ENCODE measurements at regions not wholly inside any gene's neighbourhood (a gene's known extent, or its start where the extent isn't known, plus 50 kb on each side); places are given as distances from the start of the nearest gene placed in this dataset.

DNA sequence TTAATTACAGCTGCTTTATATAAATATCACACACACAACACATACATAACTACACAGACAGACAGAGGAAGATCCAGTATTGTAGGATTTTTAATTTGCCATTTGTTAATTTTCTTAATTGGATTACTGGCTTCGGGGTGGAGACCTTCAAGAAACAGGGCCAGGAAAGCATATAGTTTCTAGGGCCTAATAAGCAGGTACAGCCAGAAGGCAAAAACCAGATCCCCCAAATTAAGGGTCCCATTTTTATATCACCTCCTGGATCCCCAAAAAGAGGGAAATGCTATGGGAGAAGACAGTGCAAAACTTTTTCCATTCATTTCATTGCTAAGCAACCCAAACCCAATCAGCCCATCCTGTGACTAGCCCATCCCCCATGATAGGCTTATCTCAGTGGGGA, 373.3 kb upstream of the FAM174A start:
- DNase-seq: no peak
- intact Hi-C loops (cut with DNase I): no loop called here
- TF ChIP-seq, protein P1, sequence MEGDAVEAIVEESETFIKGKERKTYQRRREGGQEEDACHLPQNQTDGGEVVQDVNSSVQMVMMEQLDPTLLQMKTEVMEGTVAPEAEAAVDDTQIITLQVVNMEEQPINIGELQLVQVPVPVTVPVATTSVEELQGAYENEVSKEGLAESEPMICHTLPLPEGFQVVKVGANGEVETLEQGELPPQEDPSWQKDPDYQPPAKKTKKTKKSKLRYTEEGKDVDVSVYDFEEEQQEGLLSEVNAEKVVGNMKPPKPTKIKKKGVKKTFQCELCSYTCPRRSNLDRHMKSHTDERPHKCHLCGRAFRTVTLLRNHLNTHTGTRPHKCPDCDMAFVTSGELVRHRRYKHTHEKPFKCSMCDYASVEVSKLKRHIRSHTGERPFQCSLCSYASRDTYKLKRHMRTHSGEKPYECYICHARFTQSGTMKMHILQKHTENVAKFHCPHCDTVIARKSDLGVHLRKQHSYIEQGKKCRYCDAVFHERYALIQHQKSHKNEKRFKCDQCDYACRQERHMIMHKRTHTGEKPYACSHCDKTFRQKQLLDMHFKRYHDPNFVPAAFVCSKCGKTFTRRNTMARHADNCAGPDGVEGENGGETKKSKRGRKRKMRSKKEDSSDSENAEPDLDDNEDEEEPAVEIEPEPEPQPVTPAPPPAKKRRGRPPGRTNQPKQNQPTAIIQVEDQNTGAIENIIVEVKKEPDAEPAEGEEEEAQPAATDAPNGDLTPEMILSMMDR (IDR thresholded peaks at IDR 0.05): no peak

DNA sequence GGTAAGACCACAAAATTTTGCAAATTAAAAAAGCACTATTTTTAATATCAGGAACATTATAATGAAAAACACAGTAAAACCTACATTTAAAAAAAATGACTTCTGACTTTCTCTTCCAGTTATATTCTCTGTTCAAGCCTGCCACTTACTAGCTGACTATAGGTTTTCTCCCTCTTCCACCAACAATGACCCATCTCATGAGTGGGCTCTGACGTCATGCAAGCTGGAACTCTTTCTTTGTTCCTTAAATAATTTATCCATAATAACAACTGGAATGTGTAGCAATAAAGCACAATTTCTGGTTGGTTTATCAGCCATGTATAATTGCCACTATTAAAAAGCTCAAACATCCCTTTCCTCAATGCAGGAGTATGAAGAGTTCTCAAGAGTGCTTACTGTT, 378.1 kb upstream of the FAM174A start:
- TF ChIP-seq, protein P1 (IDR thresholded peaks at IDR 0.05): no peak
- intact Hi-C loops (cut with DNase I): no loop called here
- Histone ChIP-seq H3K36me3 (no peaks in the 10 kb centered on the region), H3K9me3 (no peaks in the 10 kb centered on the region), H3K9ac (ENCODE audit: low read depth in 2 of 2, low read length in 2 of 2) (no peak overlapping the region), H3K27ac (no peak overlapping the region), H3K4me1 (no peaks in the 10 kb centered on the region), H3K4me3 (no peak overlapping the region), H3K27me3 (no peaks in the 10 kb centered on the region)
- no peak for DNase-seq

More for the DNA sequence above, 373.3 kb upstream of the FAM174A start:
- H3K4me1 ChIP-seq: no peaks in the 10 kb centered on the region
- no peaks in the 10 kb centered on the region for H3K36me3 ChIP-seq
- no peak overlapping the region for H3K4me3 ChIP-seq
- H3K27me3 ChIP-seq: no peaks in the 10 kb centered on the region
- no peak overlapping the region for H3K9ac ChIP-seq (ENCODE audit: low read depth in 2 of 2, low read length in 2 of 2)
- H3K9me3 ChIP-seq: no peaks in the 10 kb centered on the region
- no peak overlapping the region for H3K27ac ChIP-seq

DNA sequence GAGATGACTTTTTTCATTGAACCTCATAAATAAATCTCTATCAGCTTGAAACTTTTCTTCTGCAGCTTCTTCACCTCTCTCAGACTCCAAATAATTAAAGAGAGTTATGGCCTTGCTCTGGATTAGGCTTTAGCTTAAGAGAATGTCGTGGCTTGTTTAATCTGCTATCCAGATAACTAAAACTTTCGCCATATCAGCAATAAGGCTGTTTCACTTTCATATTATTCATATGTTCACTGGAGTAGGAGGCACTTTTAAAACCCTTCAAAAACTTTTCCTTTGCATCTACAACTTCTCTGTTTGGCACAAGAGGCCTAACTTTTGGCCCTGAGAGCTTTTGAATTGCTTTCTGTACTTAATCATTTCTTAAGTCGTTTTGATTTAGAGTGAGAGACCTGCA, 386.9 kb upstream of the FAM174A start:
- no peak overlapping the region for H3K4me3 ChIP-seq
- TF ChIP-seq, protein P1 (IDR thresholded peaks at IDR 0.05): no peak
- intact Hi-C loops (cut with DNase I): no loop called here
- DNase-seq: no peak
- no peak overlapping the region for H3K27ac ChIP-seq
- H3K36me3 ChIP-seq: no peaks in the 10 kb centered on the region
- no peaks in the 10 kb centered on the region for H3K9me3 ChIP-seq
- no peak overlapping the region for H3K9ac ChIP-seq (ENCODE audit: low read depth in 2 of 2, low read length in 2 of 2)
- no peaks in the 10 kb centered on the region for H3K4me1 ChIP-seq
- no peaks in the 10 kb centered on the region for H3K27me3 ChIP-seq

DNA sequence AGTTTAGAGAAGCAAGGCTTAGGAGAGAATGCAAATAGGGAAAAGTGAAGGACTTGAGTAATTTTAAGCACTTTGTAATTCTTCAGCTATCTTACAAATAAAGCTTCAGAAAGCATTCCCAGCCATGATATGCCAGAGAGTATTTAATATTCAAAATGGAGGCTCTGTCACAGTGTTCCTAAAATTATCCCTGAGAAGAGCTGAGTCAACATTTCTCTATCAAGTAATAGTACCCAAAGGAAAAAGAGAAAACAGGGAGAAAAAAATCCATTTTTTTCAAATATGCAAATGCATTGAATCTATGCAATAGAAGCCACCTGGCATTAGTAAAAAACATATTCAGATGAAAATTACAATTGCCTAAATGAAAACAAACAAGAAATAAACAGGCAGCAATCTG, 392.6 kb upstream of the FAM174A start:
- Histone ChIP-seq H3K4me1 (no peaks in the 10 kb centered on the region), H3K36me3 (no peaks in the 10 kb centered on the region), H3K27ac (no peak overlapping the region), H3K9me3 (no peaks in the 10 kb centered on the region), H3K27me3 (no peaks in the 10 kb centered on the region), H3K4me3 (no peak overlapping the region), H3K9ac (ENCODE audit: low read depth in 2 of 2, low read length in 2 of 2) (no peak overlapping the region)
- TF ChIP-seq, protein P1 (IDR thresholded peaks at IDR 0.05): no peak
- no peak for DNase-seq
- intact Hi-C loops (cut with DNase I): no loop called here

DNA sequence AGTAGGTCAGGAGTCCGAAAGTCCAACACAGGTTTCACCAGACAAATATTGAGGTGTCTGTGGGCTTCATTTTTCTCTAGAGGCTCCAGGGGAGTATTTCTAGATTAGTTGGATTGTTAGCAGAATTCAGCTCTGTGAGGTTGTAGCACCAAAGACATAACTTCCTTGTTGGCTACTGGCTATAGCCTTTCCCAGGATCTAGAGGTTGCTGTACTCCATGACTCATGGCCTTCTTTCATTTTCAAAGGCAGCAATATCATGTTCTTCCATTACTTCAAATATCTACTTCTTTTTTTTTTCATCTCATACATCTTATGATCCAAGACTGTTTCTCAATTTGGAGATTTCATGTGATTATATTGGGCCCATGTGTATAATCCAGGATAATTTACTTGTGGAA, 404.0 kb upstream of the FAM174A start:
- TF ChIP-seq, protein P1 (IDR thresholded peaks at IDR 0.05): no peak
- intact Hi-C loops (cut with DNase I): no loop called here

DNA sequence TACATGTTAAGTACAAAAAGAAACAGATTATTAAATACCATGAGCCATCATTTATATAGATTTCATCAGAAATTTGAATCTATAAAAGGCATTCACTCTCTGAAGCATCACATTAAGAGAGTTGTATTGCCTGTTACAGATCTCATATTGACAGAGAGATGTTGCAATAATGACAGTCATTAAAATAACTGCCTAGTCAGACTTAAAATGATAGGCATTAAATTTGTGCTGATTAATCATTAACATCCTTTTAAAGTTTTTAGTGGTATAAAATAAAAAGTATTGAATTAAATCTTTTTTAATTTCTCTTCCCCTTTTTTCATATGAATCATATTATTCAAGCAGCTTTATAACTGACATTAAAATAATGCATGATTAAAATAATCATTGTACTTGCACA, 404.9 kb upstream of the FAM174A start:
- Histone ChIP-seq H3K9me3 (no peaks in the 10 kb centered on the region), H3K4me1 (no peaks in the 10 kb centered on the region), H3K9ac (ENCODE audit: low read depth in 2 of 2, low read length in 2 of 2) (no peak overlapping the region), H3K27ac (no peak overlapping the region), H3K36me3 (no peaks in the 10 kb centered on the region), H3K27me3 (no peaks in the 10 kb centered on the region), H3K4me3 (no peak overlapping the region)
- no peak for DNase-seq
- TF ChIP-seq, protein P1 (IDR thresholded peaks at IDR 0.05): no peak
- intact Hi-C loops (cut with DNase I): no loop called here

More for the DNA sequence above, 404.0 kb upstream of the FAM174A start:
- Histone ChIP-seq H3K27me3 (no peaks in the 10 kb centered on the region), H3K36me3 (no peaks in the 10 kb centered on the region), H3K4me3 (no peak overlapping the region), H3K27ac (no peak overlapping the region), H3K9ac (ENCODE audit: low read depth in 2 of 2, low read length in 2 of 2) (no peak overlapping the region), H3K4me1 (no peaks in the 10 kb centered on the region), H3K9me3 (no peaks in the 10 kb centered on the region)
- no peak for DNase-seq
